ENCODE measurements at regions not wholly inside any gene's neighbourhood (a gene's known extent, or its start where the extent isn't known, plus 50 kb on each side); places are given as distances from the start of the nearest gene placed in this dataset.

- no peak for TF ChIP-seq EZH2phosphoT487 (IDR thresholded peaks at IDR 0.05; ENCODE audit: low read length)
- TF ChIP-seq CTCF (IDR thresholded peaks at IDR 0.05; ENCODE audit: low read length) = no peak
- no peak for TF ChIP-seq EZH2 (optimal IDR thresholded peaks at IDR 0.05; ENCODE audit: low read depth, low read length)
These were observed 315.0 kb downstream of the AHR start for GRCh38 chr7:17613338-17614041.

Data from MM.1S (cell line).